ENCODE measurements at regions not wholly inside any gene's neighbourhood (a gene's known extent, or its start where the extent isn't known, plus 50 kb on each side); places are given as distances from the start of the nearest gene placed in this dataset.

- ATAC-seq: no peak
- Histone ChIP-seq H3K4me3 (no peak overlapping the region), H3K4me1 (no peaks in the 10 kb centered on the region), H3K27ac (no peak overlapping the region), H3K36me3 (no peaks in the 10 kb centered on the region), H3K9me3 (peaks cover 0 to 11% (median 0%) of the 10 kb centered on the region in 11 donors), H3K27me3 (no peaks in the 10 kb centered on the region)
- intact Hi-C loops (cut with DNase I): no loop called here
- DNase-seq: no peak
- TF ChIP-seq, protein P1, sequence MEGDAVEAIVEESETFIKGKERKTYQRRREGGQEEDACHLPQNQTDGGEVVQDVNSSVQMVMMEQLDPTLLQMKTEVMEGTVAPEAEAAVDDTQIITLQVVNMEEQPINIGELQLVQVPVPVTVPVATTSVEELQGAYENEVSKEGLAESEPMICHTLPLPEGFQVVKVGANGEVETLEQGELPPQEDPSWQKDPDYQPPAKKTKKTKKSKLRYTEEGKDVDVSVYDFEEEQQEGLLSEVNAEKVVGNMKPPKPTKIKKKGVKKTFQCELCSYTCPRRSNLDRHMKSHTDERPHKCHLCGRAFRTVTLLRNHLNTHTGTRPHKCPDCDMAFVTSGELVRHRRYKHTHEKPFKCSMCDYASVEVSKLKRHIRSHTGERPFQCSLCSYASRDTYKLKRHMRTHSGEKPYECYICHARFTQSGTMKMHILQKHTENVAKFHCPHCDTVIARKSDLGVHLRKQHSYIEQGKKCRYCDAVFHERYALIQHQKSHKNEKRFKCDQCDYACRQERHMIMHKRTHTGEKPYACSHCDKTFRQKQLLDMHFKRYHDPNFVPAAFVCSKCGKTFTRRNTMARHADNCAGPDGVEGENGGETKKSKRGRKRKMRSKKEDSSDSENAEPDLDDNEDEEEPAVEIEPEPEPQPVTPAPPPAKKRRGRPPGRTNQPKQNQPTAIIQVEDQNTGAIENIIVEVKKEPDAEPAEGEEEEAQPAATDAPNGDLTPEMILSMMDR (IDR thresholded peaks at IDR 0.05): no peak
Observed at GRCh38 chr3:150277444-150277843, 130.7 kb upstream of the TSC22D2 start.

- no peak for DNase-seq
- H3K9me3 ChIP-seq: no peaks in the 10 kb centered on the region
- no peaks in the 10 kb centered on the region for H3K27me3 ChIP-seq
- no peaks in the 10 kb centered on the region for H3K36me3 ChIP-seq
- TF ChIP-seq, protein P1 (IDR thresholded peaks at IDR 0.05): no peak
- H3K4me1 ChIP-seq: peaks cover 0 to 9% (median 0%) of the 10 kb centered on the region in 9 donors
- intact Hi-C loops (cut with DNase I): no loop called here
- 66 to 70% methylated on average over 3 of the region's 3 CpGs for WGBS, 2 donors
- ATAC-seq: no peak
- H3K27ac ChIP-seq: no peak overlapping the region
- no peak overlapping the region for H3K4me3 ChIP-seq
Observed at GRCh38 chr3:150275941-150276340, 132.2 kb upstream of the TSC22D2 start.

- Histone ChIP-seq H3K4me1 (peaks cover 0 to 9% (median 0%) of the 10 kb centered on the region in 9 donors), H3K27ac (no peak overlapping the region), H3K36me3 (no peaks in the 10 kb centered on the region), H3K27me3 (no peaks in the 10 kb centered on the region), H3K4me3 (no peak overlapping the region), H3K9me3 (no peaks in the 10 kb centered on the region)
- intact Hi-C loops (cut with DNase I): no loop called here
- WGBS, 2 donors: 81 to 85% methylated on average over 3 of the region's 3 CpGs
- ATAC-seq: peak in 1 of 8 donors; percentile 84
- TF ChIP-seq, protein P1 (IDR thresholded peaks at IDR 0.05): no peak
- DNase-seq: no peak
Observed at GRCh38 chr3:150274372-150274771, 133.7 kb upstream of the TSC22D2 start.

- H3K9me3 ChIP-seq: no peaks in the 10 kb centered on the region
- peaks cover 0 to 9% (median 0%) of the 10 kb centered on the region in 9 donors for H3K4me1 ChIP-seq
- TF ChIP-seq, protein P1 (IDR thresholded peaks at IDR 0.05): no peak
- no peak overlapping the region for H3K4me3 ChIP-seq
- intact Hi-C loops (cut with DNase I): no loop called here
- no peaks in the 10 kb centered on the region for H3K36me3 ChIP-seq
- WGBS, 2 donors: 78 to 85% methylated on average over 2 of the region's 2 CpGs
- no peak overlapping the region for H3K27ac ChIP-seq
- DNase-seq: no peak
- no peaks in the 10 kb centered on the region for H3K27me3 ChIP-seq
- no peak for ATAC-seq
Observed at GRCh38 chr3:150273396-150273795, 134.7 kb upstream of the TSC22D2 start.

DNA sequence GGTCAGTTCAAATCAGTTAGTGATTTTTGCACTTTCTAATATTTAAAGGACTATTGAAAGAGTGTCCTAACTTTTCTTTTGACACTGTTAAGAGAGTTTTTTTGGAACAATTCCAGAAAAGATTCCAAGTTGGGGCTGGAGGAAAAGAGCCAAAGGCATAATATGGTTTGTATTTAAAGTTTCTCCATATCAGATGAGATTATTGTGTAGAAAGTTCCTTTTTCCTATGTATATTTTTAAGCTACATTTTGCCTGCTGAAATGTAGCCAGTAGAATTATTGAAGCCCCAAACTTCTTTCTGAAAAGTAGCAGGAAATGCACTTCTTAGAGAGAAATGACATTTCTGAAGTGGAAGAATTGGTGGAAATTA, 136.5 kb upstream of the TSC22D2 start:
- TF ChIP-seq, protein P1 (IDR thresholded peaks at IDR 0.05): no peak
- Histone ChIP-seq H3K27ac (no peak overlapping the region), H3K9me3 (no peaks in the 10 kb centered on the region), H3K36me3 (no peaks in the 10 kb centered on the region), H3K4me3 (no peak overlapping the region), H3K4me1 (peaks cover 0 to 9% (median 0%) of the 10 kb centered on the region in 9 donors), H3K27me3 (no peaks in the 10 kb centered on the region)
- ATAC-seq: no peak
- DNase-seq: no peak
- intact Hi-C loops (cut with DNase I): no loop called here
